Muscle layer of duodenum (tissue), 2 donors: ENCODE measurements at regions not wholly inside any gene's neighbourhood (a gene's known extent, or its start where the extent isn't known, plus 50 kb on each side); places are given as distances from the start of the nearest gene placed in this dataset.

Source experiments
- H3K27ac ChIP-seq: one replicate; pipeline ENCODE4 v1.7.0; 2013; ENCODE audit warnings: mild to moderate bottlenecking, low read length
- H3K27me3 ChIP-seq: one replicate; pipeline ENCODE4 v1.7.0; 2013; ENCODE audit warnings: low read depth, mild to moderate bottlenecking, control low read depth, low read length
- H3K36me3 ChIP-seq, 2 donors: one replicate each; pipeline ENCODE4 v1.7.0; 2013; ENCODE audit warnings: low read length in 2 of 2, control low read depth in 1 of 2, mild to moderate bottlenecking in 1 of 2; ENCODE audit not compliant: insufficient read depth in 2 of 2, control insufficient read depth in 1 of 2
- H3K4me1 ChIP-seq, 2 donors: one replicate each; pipeline ENCODE4 v1.7.0; 2013; ENCODE audit warnings: low read length in 2 of 2, mild to moderate bottlenecking in 2 of 2, control low read depth in 1 of 2, moderate library complexity in 1 of 2; ENCODE audit not compliant: insufficient read depth in 2 of 2, control insufficient read depth in 1 of 2
- H3K4me3 ChIP-seq, 2 donors: one replicate each; pipeline ENCODE4 v1.7.0; 2013; ENCODE audit warnings: low read length in 2 of 2, low read depth in 1 of 2, mild to moderate bottlenecking in 1 of 2
- H3K9me3 ChIP-seq, 2 donors: one replicate each; pipeline ENCODE4 v1.7.0; 2013; ENCODE audit warnings: low read length in 2 of 2, control low read depth in 1 of 2, mild to moderate bottlenecking in 1 of 2; ENCODE audit not compliant: control insufficient read depth in 1 of 2
- donor health status: healthy.

DNA sequence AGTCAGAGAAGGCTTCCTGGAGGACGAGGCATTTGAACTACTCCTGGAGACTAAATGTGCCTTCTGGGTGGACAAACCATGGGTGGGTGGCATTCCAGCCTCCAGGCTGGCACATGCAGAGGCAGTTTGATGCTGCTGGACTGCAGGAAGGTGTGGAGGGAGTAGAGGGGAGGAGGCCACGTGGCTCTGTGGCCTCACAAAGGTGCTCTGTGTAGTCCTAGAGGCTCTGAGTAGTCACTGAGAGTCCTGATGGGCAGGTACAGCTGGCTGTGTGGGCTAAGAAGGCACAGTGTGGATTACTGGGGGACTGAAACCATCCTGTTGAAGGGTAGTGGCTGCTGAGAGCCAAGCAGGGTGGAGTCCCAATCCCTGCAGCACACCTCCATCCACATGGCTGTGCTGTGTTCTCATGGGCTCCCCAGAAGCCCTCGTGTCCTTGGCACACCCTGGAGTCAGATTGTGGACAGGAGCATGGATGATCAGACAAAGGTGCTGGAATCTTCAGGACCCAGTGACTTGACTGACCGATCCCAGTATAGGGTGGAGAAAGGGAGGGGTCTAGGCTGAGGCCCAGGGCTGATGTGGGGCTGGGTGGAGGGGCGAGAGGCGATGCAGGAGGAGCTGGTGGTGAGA, 87.4 kb upstream of the HS6ST1 start:
- no peak overlapping the region for H3K4me3 ChIP-seq
- H3K27me3 ChIP-seq: no peaks in the 10 kb centered on the region
- no peaks in the 10 kb centered on the region for H3K9me3 ChIP-seq
- no peak overlapping the region for H3K27ac ChIP-seq
- H3K4me1 ChIP-seq: no peaks in the 10 kb centered on the region
- no peaks in the 10 kb centered on the region for H3K36me3 ChIP-seq

DNA sequence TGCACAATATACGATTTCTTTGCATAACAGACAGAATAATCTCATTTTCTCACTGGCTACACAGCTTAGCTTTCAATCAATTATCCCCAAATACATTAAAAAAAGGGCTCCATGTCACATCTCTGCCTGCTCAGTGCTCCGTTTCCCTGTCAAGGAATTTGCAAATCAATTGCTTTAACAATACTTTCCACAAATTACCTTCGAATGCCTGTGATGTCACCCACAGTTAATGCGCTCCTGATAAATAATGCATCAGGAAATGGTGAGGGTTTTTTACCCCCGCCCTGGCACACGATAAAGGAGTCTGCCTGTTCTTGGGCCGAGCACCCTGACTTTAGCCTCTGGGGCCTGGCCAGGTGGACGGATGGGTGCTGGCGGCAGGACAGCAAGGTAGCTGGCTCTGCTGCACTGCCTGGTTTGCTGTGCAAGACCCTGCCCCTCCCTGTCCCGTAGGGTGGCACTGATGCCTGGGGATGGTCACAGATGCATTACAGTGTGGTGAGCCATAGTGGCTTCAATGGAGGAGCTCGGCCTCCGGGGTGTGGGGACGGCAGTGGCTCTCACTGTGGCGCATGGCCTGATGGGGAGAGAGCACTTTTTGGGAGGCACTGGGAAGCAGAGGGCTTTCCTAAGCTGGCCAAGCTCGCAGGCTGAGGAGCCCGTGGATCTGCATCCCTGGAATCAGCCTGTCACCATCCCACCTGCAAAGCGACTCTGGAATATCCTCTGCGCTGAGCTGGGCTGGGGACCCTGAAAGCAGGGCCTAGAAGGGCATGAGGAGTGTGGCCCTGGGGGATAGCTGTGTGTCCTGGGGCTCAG, 88.3 kb upstream of the HS6ST1 start:
- Histone ChIP-seq H3K9me3 (no peaks in the 10 kb centered on the region), H3K27ac (no peak overlapping the region), H3K4me3 (no peak overlapping the region), H3K4me1 (no peaks in the 10 kb centered on the region), H3K36me3 (no peaks in the 10 kb centered on the region), H3K27me3 (no peaks in the 10 kb centered on the region)

DNA sequence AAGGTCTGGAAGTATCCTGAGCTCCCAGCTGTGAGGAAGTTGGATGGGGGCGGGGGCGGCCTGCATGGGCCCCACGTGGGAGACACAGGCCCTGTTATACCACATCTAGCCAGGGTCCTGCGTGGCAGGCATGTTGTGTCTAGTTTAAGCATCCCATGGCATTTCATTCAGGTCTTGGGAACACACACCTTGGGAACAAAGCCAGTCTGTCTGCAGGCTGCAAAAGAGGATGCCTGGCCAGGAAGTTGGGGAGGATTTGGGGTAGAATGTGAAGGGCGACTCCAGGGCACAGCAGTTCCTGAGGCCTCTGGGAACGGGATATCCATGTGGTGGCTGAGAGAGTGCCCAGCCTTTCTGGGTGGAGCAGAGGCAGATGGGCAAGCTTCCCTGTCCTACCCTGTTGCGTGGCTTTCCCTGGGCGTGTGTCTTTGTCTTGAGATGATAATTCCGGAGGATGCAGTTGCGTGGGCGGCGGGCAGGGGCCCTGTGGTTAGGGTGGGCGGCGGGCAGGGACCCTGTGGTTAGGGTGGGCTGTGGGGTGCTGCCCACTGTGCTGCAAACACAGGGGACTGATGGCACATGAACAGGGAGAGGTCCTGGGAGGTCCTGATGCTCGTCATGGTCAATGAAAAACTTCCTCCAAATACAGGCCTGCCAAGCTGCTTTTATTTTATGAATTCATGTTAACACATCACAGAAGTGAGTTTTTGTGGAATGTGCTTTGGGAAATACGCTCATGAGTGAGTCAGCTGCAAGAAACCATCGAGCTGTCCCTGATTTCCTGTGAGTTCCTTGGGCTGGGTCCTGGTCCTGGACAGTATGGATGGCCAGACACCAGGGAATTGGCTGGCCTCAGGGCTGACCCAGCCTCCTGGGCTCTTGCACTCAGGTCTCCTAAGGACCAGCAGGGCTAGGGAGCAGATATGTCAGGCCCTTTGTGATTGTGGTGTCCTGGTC, 90.0 kb upstream of the HS6ST1 start:
- Histone ChIP-seq H3K27me3 (no peaks in the 10 kb centered on the region), H3K4me1 (no peaks in the 10 kb centered on the region), H3K27ac (no peak overlapping the region)

DNA sequence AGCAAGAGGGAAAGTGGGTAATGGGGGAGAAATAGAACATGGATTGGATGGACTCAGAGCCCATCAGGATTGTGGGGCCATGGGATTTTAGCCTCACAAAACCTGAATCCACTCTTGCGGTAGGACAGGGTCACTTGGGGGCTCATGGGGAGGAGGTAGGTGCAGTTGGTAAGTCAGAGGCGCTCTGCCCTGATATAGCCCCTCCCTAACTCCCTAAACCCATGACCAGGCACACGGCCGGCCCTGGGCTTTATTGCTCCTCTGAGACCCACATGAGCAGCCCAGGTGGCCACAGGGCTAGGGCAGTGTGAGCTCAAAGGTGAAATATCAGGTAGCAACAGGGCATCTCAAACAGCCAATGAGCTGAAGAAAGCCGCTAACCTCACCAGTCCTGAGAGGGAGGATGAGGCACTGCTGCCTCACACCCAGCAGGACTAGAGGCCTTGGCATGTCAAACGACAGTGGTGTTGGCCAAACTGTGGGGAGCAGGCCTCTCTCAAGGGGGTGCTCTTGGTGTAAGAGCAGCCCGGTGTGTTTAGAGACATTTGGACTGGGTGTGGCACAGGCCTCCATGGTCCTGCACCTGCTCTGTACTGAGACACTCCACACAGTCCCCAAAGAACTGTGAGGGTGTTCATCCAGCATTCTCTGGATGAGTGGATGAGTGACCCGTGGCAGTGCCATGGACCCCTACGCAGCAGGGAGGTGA, 90.8 kb upstream of the HS6ST1 start:
- Histone ChIP-seq H3K4me3 (no peak overlapping the region), H3K4me1 (no peaks in the 10 kb centered on the region), H3K27me3 (no peaks in the 10 kb centered on the region), H3K36me3 (no peaks in the 10 kb centered on the region), H3K27ac (no peak overlapping the region), H3K9me3 (no peaks in the 10 kb centered on the region)

More for the DNA sequence above, 90.0 kb upstream of the HS6ST1 start:
- Histone ChIP-seq H3K9me3 (no peaks in the 10 kb centered on the region), H3K4me3 (no peak overlapping the region), H3K36me3 (no peaks in the 10 kb centered on the region)

DNA sequence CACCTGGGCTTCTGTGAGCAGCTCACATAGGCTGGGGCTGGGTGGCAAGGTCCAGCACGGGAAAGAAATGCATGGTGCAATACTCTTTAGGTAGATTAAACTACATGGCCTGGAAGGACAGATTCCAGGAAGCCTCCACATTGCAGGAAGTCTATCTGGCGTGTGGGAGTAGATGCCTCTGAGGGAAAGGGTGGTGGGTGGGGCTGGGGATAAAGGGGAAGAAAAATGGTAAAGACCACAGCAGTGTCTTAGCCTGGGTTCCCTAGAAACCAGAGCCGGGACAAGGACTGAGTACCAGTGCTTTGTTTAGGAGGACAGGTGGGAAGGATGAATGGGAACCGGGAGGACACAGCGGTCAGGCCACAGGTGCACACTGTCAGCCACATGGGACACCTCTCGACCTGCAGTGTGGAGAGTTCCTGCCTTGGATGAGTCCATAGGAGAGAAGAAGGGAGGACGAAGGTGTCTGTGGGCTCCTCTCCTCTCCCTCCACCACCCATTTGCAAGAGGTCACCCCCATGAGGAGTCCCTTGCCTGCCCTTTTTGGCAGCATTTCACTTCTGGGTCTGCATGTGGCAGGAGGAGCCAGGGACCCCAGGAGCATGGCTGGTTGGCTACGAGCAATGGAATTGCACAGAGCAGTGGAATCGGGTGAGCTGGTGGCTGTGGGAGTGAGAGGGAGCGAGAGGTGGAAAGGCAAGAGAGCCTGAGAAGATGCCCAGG, 91.5 kb upstream of the HS6ST1 start:
- H3K9me3 ChIP-seq: no peaks in the 10 kb centered on the region
- H3K27ac ChIP-seq: no peak overlapping the region
- no peaks in the 10 kb centered on the region for H3K27me3 ChIP-seq
- no peaks in the 10 kb centered on the region for H3K36me3 ChIP-seq
- H3K4me3 ChIP-seq: no peak overlapping the region
- no peaks in the 10 kb centered on the region for H3K4me1 ChIP-seq

DNA sequence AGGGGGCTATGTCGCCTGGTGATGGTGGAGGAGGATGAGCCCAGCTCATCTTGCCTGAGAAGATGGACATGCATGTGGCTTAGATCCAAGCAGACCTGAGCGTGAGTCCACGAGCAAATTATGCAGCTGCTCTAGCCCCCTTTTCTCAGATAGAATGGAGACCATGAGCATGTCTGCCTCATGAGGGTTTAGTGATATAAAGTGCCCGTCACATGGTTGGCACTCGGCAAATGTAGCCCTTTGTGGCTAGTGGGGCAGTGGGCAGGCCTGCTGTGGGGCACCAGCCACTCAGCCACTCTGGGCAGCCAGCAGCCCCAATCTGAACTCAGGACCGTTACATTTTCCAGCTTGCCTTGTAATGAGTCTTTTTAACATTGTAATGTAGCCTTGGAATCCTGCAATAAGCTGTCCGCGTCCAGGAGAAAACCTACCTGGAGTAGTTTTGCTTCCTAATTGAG, 92.1 kb upstream of the HS6ST1 start:
- H3K27me3 ChIP-seq: no peaks in the 10 kb centered on the region
- H3K9me3 ChIP-seq: no peaks in the 10 kb centered on the region
- H3K4me3 ChIP-seq: no peak overlapping the region
- no peaks in the 10 kb centered on the region for H3K4me1 ChIP-seq
- no peak overlapping the region for H3K27ac ChIP-seq
- no peaks in the 10 kb centered on the region for H3K36me3 ChIP-seq

DNA sequence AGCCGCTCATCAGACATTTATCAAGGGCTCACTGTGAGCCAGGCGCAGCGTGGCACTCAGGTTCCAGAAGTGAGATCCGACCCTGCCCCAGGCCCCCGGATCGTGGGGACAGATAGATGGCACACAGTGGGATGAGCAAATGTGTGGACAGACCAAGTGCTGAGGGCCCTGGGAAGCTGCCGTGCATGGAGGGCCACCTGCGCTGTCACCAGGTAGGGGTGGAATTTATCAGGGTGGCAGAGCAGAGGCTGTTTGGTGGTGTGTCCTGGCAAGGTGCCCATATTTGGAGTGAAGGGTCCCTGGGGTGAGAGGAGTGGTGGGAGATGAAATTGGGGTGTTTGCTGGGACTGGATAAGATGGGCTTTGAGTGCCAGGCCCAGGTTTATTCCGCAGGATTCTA, 92.8 kb upstream of the HS6ST1 start:
- no peaks in the 10 kb centered on the region for H3K4me1 ChIP-seq
- H3K36me3 ChIP-seq: no peaks in the 10 kb centered on the region
- no peaks in the 10 kb centered on the region for H3K27me3 ChIP-seq
- H3K4me3 ChIP-seq: no peak overlapping the region
- no peak overlapping the region for H3K27ac ChIP-seq
- H3K9me3 ChIP-seq: no peaks in the 10 kb centered on the region

DNA sequence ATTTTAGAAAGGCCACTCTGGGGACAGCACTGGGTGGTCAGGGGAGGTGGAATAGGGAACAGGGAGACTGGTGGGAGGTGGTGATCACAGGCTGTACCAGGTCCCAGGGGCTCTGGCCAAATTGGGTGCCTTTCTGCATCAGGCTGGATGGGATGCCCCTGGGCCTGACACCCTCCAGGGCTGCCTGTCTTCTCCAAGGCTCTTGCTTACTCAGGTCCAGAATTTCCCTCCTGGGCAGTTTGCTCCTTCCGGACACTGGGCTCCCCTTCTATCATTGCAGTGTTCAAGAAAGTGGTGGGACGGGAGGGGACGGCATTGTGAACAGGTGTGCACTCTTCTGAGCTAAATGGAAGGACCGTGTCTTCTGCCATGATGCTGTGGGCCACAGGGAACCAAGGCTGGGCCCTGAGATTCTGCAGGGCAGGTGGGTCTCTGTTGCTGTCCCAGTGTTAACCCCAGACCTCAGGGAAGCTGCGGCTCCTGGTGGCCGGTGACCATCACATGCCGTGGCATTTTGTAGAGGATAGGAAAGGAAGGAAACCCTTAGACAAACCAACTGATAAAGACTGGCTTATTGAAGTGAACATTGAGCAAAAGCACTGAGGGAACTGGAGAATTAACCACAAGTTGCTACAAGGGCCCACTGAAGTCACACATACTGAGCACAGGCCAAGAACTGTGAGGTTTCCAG, 93.7 kb upstream of the HS6ST1 start:
- Histone ChIP-seq H3K4me3 (no peak overlapping the region), H3K27ac (no peak overlapping the region), H3K36me3 (no peaks in the 10 kb centered on the region), H3K4me1 (no peaks in the 10 kb centered on the region), H3K9me3 (no peaks in the 10 kb centered on the region), H3K27me3 (no peaks in the 10 kb centered on the region)

DNA sequence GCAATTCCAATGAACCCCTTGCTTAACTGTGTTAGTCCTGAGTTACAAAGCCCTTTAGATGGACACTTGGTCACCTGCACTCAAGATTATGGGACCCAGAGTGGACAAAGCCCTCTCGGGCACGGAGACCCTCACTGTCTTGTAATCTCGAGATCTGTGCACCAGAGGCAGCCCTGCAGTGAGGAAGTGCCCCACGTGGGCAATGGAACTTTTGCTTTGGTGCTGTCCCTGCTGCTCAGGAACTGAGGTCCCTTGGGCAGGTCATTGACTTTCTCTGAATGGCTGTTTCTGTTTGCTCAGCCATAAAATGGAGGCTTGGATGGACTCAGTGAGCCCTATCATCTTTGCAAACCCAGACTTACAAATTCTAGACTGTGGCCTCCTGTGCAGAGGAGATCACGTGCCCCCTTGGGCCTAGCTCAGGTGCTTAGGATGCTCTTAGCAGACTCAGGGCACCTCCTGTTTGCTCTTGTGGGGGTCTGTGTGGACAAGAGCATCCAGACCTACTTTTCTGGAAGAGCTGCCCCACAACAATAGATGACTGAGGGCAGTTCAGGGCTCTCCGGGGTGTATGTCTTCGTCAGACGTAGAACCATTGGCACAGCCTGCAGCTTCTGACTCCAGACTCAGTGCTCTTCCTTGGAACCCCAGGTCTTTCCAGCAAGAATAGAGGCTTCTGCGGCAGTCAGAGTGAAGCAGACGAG, 94.5 kb upstream of the HS6ST1 start:
- Histone ChIP-seq H3K4me1 (no peaks in the 10 kb centered on the region), H3K27me3 (no peaks in the 10 kb centered on the region), H3K36me3 (no peaks in the 10 kb centered on the region), H3K4me3 (no peak overlapping the region), H3K9me3 (no peaks in the 10 kb centered on the region), H3K27ac (no peak overlapping the region)
